ENCODE measurements at regions not wholly inside any gene's neighbourhood (a gene's known extent, or its start where the extent isn't known, plus 50 kb on each side); places are given as distances from the start of the nearest gene placed in this dataset.
"Not testable (repeated sequence)": the region's sequence is repeated elsewhere in the genome, so short reads cannot be mapped to it uniquely, and the experiment has no call there.

- DNase-seq: no peak
These were observed 815.7 kb downstream of the BRD1 start for GRCh38 chr22:49011769-49012648.

DNA sequence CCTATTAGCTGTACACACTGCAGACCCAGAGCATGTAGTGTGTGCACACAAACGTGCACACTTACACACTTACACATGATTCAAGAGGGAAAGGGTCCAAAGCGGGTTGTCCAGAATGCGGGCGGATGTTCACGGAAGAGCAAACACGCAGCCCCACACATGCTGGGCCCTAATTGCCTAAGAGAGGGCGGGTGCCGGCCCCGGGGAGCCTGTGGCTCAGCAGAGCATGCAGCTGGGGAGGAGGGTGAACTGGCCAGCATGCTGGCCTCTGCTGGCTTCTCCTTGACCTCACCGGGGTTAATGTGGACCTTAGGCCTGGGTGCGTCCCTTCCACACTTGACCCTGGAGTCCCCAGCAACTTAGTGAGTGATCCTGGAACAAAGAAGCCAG lies 816.3 kb downstream of the BRD1 start:
- no peak for DNase-seq

DNA sequence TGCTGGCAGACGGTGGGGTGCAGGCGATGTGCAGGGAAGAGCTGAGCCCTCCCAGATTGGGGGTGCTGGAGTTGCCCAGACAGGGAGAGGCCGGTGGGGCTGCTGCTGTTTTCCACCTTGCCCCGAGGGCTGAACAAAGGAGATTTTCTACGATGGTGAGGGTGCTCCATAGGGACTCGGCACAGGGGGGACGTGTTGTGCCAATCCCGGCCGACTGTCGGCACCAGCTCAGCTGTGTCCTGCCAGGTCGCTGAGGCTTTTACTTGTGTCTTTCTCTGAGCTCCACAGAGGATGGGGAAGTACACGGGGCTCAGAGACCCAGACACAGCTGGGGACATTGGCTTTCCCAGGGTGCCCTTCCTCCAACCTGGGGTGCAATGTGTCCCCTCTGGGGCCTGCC lies 816.8 kb downstream of the BRD1 start:
- no peak for DNase-seq

- no peak for DNase-seq
These were observed 817.4 kb downstream of the BRD1 start for GRCh38 chr22:49010070-49010863.

GRCh38 chr22:49009359-49010063 lies 818.2 kb downstream of the BRD1 start:
- no peak for DNase-seq

- no peak for DNase-seq
These were observed 818.9 kb downstream of the BRD1 start for GRCh38 chr22:49008682-49009235.

DNA sequence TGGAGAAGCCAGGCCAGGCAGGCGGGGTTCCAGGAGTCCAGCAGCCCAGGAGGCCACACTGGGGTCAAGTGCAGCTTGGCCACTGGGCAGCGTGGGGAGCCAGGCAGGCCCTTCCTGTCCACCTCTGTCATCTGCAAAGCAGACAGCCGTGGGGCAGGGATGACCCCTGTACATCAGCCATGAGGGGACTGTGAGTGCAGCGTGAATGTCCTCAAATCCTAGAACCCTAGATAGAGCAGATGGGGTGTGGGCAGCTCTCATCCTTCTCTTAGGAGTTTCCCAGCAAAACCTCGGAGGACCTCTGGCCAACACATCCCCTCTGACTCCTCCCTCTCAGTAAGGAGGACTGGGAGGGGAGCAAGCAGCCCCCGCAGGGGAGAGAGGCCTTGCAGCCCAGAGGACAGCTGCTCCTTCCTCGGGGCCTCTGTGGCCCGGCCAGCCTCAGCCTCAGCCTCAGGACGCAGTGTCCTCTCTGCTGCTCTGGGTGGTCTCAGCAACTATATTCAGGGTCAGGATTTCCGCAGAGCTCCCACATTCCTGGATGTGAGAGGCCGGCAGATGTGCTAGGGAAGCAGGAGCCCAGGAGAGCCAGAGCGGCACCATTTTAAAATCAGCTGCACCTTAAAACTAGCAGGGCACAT lies 820.5 kb downstream of the BRD1 start:
- no peak for DNase-seq

DNA sequence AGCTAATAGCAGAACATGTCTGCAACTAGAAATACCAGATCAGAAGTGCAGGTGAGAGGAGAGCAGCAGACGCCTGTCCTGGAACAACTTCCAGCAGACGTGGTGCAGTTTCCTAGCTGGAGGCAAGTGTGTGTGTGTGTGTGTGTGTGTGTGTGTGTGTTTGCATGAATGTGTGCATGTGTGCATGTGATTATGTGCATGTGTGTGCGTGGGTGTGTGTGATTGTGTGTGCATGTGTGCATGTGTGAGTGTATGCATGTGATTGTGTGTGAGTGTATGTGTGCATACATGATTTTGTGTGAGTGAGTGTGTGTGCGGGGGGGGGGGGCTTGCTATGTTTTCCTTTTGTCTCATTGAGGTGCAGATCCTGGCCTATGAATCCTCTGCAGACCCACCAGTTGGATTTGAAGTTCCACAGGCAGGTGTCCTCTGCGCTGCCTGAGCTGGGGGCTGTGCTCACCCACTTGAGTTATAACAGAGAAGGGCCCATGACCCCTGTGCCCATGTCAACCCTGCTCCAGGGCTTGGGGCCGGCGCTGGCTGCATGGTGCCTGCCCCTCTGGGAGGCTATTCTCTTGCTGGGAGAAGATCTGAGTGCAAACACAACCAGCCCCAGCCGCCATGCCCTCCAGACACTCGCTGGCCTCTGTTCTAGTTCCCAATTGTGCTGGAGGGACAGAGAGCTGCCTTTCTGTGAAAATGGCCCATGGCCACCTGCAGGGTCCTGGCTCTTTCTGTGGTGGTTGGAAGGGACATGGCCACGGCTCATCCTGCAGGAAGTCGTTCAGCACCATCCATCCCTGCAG lies 821.3 kb downstream of the BRD1 start:
- DNase-seq: no peak

GRCh38 chr22:49005557-49005956 lies 822.1 kb downstream of the BRD1 start:
- DNase-seq: no peak

- DNase-seq: no peak
These were observed 822.9 kb downstream of the BRD1 start for GRCh38 chr22:49004484-49005399.

DNA sequence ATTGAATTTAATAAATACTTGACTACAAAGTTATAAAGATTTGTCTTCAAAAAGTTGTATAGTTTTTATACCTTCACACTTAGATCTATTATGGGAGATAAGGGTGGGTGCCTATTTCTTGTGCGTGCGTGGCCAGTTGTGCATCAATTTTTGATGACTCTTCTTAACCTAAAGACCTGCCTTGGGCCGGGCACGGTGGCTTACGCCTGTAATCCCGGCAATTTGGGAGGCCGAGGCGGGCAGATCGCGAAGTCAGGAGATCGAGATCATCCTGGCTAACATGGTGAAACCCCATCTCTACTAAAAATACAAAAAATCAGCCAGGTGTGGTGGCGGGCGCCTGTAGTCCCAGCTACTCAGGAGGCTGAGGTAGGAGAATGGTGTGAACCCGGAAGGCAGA lies 830.1 kb downstream of the BRD1 start:
- not testable (repeated sequence) for DNase-seq

GRCh38 chr22:48993655-48994054 lies 834.0 kb downstream of the BRD1 start:
- DNase-seq: no peak

DNA sequence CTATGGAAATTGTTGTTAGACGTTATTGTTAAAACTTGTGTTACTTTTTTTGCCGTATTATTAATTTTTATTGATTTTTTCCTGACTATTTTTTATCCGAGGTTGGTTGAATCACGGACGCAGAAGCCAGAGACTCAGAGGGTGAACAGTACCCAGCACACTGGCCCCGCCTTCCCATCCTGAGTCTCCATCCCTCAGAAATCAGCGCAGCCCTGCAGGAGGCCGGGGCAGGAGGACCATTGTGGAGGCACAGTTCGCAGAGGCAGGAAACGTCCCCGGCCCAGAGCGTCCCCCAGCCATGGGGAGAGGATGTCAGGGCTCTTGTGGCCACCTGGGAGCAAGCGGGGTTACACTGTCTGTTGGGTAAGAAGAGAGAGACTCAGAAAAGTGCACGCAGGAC lies 843.0 kb downstream of the BRD1 start:
- no peak for DNase-seq

- no peak for DNase-seq
These were observed 845.3 kb downstream of the BRD1 start for GRCh38 chr22:48982321-48982905.

GRCh38 chr22:48981371-48982061 lies 846.2 kb downstream of the BRD1 start:
- DNase-seq: no peak

GRCh38 chr22:48980918-48981317 lies 846.8 kb downstream of the BRD1 start:
- no peak for DNase-seq

GRCh38 chr22:48980409-48980808 lies 847.3 kb downstream of the BRD1 start:
- DNase-seq: no peak

- no peak for DNase-seq
These were observed 848.2 kb downstream of the BRD1 start for GRCh38 chr22:48979482-48979881.
